HepG2 (cell line): ENCODE measurements at regions not wholly inside any gene's neighbourhood (a gene's known extent, or its start where the extent isn't known, plus 50 kb on each side); places are given as distances from the start of the nearest gene placed in this dataset.

ENCODE experiments used
- FOXK1 ChIP-seq: sonication (generic); formaldehyde crosslinking; IDR thresholded peaks from 2 replicates; pipeline ENCODE4 v1.4.0; 2020; ENCODE audit warnings: low read depth, missing genetic modification reagents, borderline replicate concordance
- MEF2D ChIP-seq: sonication (generic); formaldehyde crosslinking; IDR thresholded peaks from 2 replicates; pipeline ENCODE4 v1.5.1; 2020; ENCODE audit warnings: mild to moderate bottlenecking, missing genetic modification reagents
- MTF1 ChIP-seq: sonication (generic); formaldehyde crosslinking; IDR thresholded peaks from 2 replicates; pipeline ENCODE4 v1.5.0; 2020; ENCODE audit warnings: missing genetic modification reagents
- NFKB2 ChIP-seq: sonication (generic); formaldehyde crosslinking; IDR thresholded peaks from 2 replicates; pipeline ENCODE4 v1.4.0; 2020; ENCODE audit warnings: missing genetic modification reagents, borderline replicate concordance
- NR2C2 ChIP-seq: sonication (generic); formaldehyde crosslinking; IDR thresholded peaks from 2 replicates; pipeline ENCODE4 v1.4.0; 2020; ENCODE audit warnings: missing genetic modification reagents, mild to moderate bottlenecking, moderate library complexity, borderline replicate concordance
- PAX8 ChIP-seq: sonication (generic); formaldehyde crosslinking; IDR thresholded peaks from 2 replicates; pipeline ENCODE4 v1.8.0; 2022; ENCODE audit warnings: mild to moderate bottlenecking, missing genetic modification reagents, borderline replicate concordance
- RAD21 ChIP-seq: fragments of 450-650 bp; formaldehyde crosslinking; IDR thresholded peaks from 2 replicates; pipeline ENCODE4 v1.5.0; 2020; ENCODE audit warnings: mild to moderate bottlenecking
- SALL1 ChIP-seq: sonication (generic); formaldehyde crosslinking; IDR thresholded peaks from 2 replicates; pipeline ENCODE4 v1.8.0; 2022; ENCODE audit warnings: mild to moderate bottlenecking, missing genetic modification reagents
- SCMH1 ChIP-seq: sonication (generic); formaldehyde crosslinking; IDR thresholded peaks from 2 replicates; pipeline ENCODE4 v1.9.0; 2021; ENCODE audit warnings: missing genetic modification reagents, mild to moderate bottlenecking, borderline replicate concordance
- SMYD3 ChIP-seq: sonication (generic); formaldehyde crosslinking; IDR thresholded peaks from 2 replicates; pipeline ENCODE4 v1.8.1; 2023; ENCODE audit warnings: mild to moderate bottlenecking, missing genetic modification reagents
- ZBTB42 ChIP-seq: sonication (generic); formaldehyde crosslinking; IDR thresholded peaks from 2 replicates; pipeline ENCODE4 v1.5.0; 2020; ENCODE audit warnings: mild to moderate bottlenecking, missing genetic modification reagents
- ZFAT ChIP-seq: sonication (generic); formaldehyde crosslinking; conservative IDR thresholded peaks from 2 replicates; pipeline ENCODE4 v1.8.1; 2023; ENCODE audit warnings: missing genetic modification reagents, inconsistent platforms
- ZIK1 ChIP-seq: sonication (generic); formaldehyde crosslinking; IDR thresholded peaks from 2 replicates; pipeline ENCODE4 v1.5.0; 2020; ENCODE audit warnings: mild to moderate bottlenecking, low read depth, missing genetic modification reagents, borderline replicate concordance
- ZNF558 ChIP-seq: sonication (generic); formaldehyde crosslinking; IDR thresholded peaks from 2 replicates; pipeline ENCODE4 v1.9.0; 2022; ENCODE audit warnings: mild to moderate bottlenecking, missing genetic modification reagents, borderline replicate concordance
- ZSCAN31 ChIP-seq: sonication (generic); formaldehyde crosslinking; IDR thresholded peaks from 2 replicates; pipeline ENCODE4 v1.5.0; 2020; ENCODE audit warnings: low read depth, mild to moderate bottlenecking, missing genetic modification reagents
- TF ChIP-seq, protein P1 (sequence below): sonication (generic); formaldehyde crosslinking; IDR thresholded peaks from 2 replicates; pipeline ENCODE4 v1.4.0; 2020; ENCODE audit warnings: mild to moderate bottlenecking, missing genetic modification reagents
- TF ChIP-seq, protein P2 (sequence below): sonication (generic); formaldehyde crosslinking; IDR thresholded peaks from 2 replicates; pipeline ENCODE4 v1.8.1; 2023; ENCODE audit warnings: missing genetic modification reagents, mild to moderate bottlenecking, borderline replicate concordance
- TF ChIP-seq, protein P3 (sequence below), 2 experiments: fragments of 450-650 bp in 1 of 2; sonication (generic) in 1 of 2; formaldehyde crosslinking in 1 of 2; IDR thresholded peaks; 2 replicates each; pipeline versions ENCODE4 v1.6.1 to v1.8.0; 2016 to 2022; ENCODE audit warnings: antibody characterized with exemption in 1 of 2, mild to moderate bottlenecking in 1 of 2, missing genetic modification reagents in 1 of 2

DNA sequence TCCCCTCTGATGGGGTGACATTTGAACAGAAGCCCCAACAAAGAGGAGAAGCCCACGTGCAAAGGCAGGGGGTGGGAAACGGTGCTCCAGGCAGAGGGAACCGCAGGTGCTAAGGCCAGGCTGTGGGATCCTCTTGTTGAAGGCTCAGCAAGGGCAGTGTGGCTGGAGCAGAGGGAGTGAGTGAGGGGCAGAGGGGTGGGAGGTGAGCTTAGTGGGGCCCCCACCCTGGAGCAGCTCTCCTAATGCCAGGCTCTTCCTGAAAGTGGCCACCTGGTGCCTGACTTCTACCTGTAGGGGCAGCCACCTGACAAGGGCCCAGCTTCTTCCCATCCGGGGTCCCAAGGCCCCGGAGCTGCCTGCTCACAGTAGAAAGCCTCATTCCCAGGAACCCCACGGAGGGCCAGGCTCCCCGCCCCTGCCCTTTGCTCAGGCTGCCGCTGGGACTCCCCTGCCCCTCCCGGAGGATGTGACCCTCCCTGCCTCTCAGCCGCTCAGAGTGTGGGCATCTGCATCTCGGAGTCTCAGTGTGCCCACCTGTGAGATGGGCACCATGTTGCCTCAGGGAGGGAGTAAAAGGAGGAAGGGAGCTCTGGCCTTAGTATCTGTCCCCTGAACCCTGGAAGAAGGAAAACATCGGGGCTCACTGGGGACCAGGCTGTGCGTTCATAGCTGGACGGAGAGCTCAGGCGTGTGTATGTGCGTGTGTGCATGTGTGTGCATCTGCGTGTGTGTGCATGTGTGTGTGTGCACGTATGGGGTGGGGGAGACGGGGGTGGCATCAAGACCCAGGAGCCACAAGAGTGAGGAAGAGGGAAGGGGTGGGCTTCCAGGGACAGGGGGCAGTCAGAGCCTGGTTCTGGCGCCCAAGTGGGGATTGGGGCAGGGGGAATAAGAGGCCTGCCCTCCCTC, 119.4 kb downstream of the CEBPB start (continued):
- TF ChIP-seq PAX8 (CRISPR knock-in tag) (no peak), ZBTB42 (CRISPR knock-in tag) (no peak), RAD21 (CRISPR knock-in tag) (no peak), SMYD3 (no peak), NR2C2 (CRISPR knock-in tag) (no peak), MTF1 (no peak), FOXK1 (CRISPR knock-in tag) (no peak), SALL1 (CRISPR knock-in tag) (0 out of 2 replicates have a peak, but pooled peaks have one; percentile 3), MEF2D (CRISPR knock-in tag) (no peak), SCMH1 (CRISPR knock-in tag) (no peak), NFKB2 (CRISPR knock-in tag) (0 out of 2 replicates have a peak, but pooled peaks have one; percentile 35), ZFAT (CRISPR knock-in tag) (no peak), ZIK1 (CRISPR knock-in tag) (no peak), ZNF558 (CRISPR knock-in tag) (no peak), ZSCAN31 (CRISPR knock-in tag) (no peak)
- TF ChIP-seq, protein P1, sequence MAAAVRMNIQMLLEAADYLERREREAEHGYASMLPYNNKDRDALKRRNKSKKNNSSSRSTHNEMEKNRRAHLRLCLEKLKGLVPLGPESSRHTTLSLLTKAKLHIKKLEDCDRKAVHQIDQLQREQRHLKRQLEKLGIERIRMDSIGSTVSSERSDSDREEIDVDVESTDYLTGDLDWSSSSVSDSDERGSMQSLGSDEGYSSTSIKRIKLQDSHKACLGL (CRISPR knock-in tag): 0 out of 2 replicates have a peak, but pooled peaks have one; percentile 32
- TF ChIP-seq, protein P2, sequence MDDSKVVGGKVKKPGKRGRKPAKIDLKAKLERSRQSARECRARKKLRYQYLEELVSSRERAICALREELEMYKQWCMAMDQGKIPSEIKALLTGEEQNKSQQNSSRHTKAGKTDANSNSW (CRISPR knock-in tag): no peak
- TF ChIP-seq, protein P3, sequence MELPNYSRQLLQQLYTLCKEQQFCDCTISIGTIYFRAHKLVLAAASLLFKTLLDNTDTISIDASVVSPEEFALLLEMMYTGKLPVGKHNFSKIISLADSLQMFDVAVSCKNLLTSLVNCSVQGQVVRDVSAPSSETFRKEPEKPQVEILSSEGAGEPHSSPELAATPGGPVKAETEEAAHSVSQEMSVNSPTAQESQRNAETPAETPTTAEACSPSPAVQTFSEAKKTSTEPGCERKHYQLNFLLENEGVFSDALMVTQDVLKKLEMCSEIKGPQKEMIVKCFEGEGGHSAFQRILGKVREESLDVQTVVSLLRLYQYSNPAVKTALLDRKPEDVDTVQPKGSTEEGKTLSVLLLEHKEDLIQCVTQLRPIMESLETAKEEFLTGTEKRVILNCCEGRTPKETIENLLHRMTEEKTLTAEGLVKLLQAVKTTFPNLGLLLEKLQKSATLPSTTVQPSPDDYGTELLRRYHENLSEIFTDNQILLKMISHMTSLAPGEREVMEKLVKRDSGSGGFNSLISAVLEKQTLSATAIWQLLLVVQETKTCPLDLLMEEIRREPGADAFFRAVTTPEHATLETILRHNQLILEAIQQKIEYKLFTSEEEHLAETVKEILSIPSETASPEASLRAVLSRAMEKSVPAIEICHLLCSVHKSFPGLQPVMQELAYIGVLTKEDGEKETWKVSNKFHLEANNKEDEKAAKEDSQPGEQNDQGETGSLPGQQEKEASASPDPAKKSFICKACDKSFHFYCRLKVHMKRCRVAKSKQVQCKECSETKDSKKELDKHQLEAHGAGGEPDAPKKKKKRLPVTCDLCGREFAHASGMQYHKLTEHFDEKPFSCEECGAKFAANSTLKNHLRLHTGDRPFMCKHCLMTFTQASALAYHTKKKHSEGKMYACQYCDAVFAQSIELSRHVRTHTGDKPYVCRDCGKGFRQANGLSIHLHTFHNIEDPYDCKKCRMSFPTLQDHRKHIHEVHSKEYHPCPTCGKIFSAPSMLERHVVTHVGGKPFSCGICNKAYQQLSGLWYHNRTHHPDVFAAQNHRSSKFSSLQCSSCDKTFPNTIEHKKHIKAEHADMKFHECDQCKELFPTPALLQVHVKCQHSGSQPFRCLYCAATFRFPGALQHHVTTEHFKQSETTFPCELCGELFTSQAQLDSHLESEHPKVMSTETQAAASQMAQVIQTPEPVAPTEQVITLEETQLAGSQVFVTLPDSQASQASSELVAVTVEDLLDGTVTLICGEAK (IDR thresholded peaks at IDR 0.05): no peak
- TF ChIP-seq, protein P3 (CRISPR knock-in tag; IDR thresholded peaks at IDR 0.05): no peak
